NCI-H1694 (cell line): ENCODE measurements at regions not wholly inside any gene's neighbourhood (a gene's known extent, or its start where the extent isn't known, plus 50 kb on each side); places are given as distances from the start of the nearest gene placed in this dataset.

Experiments
- DNase-seq: peaks from one replicate; lab custom pipeline; 2025; lab: John Stamatoyannopoulos, UW

DNA sequence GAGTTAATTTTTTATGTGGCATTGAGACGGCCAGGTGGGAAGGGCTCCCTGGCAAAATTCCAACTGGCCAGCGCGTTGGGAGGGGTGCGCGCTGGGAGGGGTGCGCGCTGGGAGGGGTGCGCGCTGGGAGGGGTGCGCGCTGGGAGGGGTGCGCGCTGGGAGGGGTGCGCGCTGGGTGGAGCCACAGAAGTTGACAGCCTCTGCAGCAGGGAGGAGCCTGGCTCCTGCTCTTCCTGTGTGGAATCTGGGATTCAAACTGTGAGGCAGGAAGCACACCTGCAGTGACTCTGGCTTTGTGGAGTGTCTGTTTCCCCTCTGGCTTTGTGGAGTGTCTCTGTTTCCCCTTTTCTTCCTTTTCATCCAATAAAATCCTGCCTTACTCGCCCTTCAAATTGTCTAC, 147.9 kb upstream of the CBLN2 start:
- DNase-seq = no peak

DNA sequence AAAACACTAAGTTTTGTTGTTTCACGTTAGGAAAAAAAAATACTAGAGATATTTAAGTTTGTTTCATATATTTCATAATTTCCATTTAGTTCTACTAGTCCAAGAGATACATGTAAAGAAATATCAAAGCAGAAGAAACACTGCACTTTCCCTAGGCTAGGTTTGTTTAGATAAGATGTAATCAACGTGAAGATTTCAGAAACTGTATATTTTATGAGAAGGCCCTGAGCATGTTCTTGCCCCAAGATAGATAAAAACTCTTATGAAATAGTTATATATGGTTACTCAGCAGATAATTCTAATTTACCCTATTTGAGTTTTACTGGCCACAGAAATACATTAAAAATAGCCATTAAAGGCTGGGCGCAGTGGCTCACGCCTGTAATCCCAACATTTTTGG, 143.6 kb upstream of the CBLN2 start:
- no peak for DNase-seq

DNA sequence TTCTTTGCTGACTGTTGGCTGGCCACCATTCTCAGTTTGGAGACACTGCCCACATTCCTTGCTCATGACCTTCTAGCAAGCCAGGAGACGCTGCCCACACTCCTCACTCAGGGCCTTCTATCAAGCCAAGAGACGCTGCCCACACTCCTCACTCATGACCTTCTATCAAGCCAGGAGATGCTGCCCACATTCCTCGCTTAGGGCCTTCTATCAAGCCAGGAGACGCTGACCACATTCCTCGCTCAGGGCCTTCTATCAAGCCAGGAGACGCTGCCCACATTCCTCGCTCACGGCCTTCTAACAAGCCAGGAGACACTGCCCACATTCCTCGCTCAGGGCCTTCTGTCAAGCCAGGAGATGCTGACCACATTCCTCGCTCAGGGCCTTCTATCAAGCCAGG, 131.3 kb upstream of the CBLN2 start:
- DNase-seq = no peak

DNA sequence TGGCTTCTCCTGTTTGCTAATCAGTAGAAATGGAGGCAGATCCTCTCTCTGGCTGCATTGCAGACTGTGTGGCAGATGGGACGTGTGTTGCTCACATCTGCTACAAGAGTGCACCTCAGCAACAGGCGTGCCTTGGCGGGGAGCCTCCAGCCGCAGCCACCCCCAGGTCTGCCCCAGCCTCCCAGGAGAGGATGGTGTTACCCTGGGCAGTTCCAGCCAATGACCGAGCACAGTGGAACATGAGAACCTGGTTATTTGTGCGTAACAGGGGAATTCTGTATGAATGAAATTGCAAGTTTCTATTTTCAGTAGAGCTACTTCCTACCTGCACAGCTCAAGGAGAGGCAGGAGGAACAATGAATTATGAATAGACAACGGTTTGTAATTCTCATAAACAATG, 130.6 kb upstream of the CBLN2 start:
- peak; percentile 61 for DNase-seq

DNA sequence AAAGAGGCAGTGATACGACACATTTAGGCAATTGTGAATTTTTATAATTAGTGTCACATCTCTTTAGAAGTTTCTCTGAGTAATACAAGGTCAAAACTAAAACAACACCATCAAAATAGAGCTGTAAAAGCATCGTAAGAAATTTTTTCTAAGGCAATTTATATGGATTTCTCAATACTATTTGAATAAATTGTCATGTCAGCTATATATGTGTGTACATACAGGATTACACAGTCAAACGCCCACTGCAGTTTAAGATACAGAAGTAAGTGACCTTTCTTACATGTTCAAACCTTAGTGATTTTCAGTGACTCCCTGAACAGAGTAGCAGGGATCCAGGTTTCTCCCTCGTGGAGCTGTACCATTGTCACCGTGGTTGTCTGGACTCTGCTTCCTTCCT, 129.1 kb upstream of the CBLN2 start:
- no peak for DNase-seq

DNA sequence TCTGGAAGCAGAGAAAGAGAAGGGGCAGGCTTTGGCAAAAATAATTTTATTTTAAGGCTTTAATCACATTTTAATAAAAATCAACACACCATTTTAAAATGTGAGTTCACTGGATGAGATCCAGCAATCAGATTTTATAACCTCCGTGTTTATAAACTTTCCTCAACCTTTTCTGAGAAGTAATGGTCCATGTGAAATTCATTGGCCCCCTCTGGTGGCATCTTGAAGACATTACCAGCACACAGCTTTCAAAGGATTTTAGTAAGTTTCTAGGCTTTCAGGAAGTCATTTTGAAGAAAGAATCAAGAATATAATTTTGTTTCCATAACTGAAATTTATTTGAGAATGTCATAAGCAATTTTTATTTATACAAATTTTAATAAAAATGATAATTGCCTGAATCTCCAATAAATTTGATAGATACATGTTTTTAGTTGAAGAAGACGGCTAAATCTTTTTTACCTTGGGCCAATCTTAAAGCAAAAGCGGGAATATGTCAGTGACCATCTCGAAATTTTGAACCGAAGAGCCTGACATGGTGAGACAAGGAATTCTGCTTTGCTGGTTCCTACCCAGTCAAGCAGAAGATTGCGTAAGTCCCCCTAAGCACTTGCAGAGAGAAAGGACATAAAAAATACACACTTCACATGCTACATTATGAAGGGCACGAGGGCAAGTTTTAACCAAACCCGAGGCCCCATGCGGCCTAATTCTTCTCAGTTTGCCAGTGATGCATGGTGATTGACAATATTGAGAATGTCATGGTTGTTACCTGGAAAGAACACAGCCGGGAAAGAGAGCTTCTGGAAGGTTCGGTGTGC, 128.4 kb upstream of the CBLN2 start:
- DNase-seq = peak; percentile 12

DNA sequence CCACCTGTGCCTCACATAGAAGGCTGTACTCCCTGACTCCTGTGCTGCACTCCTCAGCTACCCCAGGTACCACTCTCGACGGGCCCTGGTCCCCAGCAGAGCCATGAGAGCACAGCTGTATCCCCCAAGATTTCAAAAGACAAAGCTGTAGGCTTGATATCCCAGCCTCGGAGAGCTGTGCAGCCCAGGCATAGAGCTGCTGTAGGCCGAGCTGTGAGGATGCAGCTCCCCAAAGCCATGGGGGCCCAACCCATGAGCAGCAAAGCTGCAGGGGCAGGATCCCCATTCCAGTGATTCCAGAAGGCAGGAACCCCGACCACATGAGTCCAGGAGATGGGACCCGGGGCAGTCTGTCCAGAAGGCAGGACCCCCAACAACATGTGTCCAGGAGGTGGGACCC, 123.8 kb upstream of the CBLN2 start:
- DNase-seq = no peak

DNA sequence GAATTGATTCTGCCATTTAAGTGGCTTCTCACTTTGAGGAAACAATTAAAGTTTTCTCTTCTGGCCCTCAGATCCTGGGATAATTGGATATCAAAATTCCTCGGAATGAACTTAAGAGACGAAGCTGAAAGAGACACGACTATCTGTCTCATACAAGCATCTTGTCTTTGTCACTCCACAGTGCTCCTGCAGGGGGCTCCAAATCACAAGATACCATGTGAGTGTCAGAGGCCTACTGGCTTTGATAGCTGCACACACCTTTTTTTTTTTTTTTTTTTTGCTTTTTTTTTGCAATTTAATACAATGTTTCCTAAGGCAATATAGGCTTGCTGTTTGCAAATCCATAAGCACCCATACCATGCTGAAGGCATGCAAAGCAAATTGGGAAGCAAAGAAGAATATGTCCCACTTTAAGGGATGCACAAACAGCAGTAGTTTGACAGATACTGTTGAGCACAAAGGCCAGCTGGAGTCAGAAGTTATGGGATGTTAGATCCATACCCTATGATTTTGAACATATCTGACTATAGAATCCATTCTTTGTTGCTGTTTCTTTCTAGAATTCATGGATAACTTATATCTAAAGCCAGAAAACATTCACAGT, 109.0 kb upstream of the CBLN2 start:
- peak; percentile 38 for DNase-seq

DNA sequence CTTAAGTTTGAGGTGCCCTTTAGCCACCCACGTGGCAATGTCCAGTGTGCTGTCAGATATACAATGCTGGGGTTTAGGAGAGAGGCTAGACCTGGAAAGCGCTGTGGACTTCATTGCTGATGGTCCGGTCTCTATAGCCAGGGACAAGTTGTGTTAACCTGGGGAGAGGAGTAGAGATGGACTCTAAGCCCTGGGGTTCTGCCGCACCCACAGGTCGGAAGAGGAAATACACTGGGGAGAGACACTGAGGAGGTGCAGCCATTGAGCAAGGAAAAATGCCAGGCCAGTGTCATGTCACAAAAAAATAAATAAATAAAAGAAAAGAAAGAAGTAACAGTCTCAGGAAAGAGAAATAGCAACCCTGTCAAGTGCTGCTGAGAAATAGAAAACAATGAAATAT, 106.9 kb upstream of the CBLN2 start:
- DNase-seq = no peak

DNA sequence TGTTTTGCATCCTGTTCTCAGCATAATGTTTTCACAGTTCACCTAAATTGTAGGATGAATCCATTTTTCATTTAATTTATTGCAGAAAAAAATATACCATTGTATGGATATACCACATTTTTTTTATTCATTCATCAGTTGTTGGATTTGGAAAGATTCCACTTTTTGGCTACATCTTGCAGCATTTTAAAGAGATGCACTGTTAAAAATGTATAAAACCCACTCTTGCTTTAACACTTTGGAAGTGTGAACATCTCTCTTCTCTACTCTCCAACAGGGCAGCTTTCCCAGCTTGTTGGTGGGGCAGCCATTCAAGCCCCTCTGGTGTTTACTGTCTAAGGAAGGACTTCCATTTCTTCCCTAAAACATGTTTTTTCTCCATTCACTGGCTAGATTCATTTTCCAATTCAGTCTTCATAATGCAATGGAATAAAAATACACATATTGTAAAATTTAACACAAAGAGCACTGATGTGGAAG, 104.4 kb upstream of the CBLN2 start:
- no peak for DNase-seq

DNA sequence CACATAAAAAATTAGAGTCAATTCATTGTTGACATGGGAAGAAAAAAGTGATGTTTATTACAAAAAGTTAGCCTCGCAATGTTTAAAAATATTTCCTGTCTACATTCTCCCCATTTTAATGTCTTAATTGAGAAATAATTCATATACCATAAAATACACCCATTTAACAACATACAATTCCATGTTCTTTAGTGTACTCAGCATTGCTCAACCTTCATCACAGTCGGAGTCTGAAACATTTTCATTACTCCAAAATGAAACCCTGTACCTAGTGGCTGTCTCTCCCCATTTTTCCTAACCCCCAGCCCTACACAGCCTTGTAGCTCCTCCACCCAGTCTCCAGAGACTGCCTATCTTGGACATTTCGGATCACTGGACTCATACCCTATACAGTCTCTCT, 103.9 kb upstream of the CBLN2 start:
- DNase-seq = no peak

DNA sequence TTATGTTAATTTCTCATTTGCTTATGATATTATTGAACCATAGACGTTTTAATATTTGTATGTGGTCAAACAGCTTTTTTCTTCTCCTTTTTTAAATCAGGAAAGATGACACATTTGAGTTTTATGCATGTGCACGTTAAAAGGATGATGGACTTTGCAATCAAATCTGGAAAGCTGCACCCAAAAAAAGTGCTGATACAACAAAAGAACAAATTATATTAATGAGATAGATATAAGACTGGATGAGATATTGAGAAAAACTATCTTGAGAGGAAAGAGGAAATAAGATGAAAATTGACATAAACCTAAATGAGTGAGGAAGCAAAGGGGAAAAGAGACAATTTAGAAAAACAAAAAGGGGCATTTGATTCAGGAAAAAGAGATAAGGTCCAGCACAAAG, 96.4 kb upstream of the CBLN2 start:
- DNase-seq = no peak

DNA sequence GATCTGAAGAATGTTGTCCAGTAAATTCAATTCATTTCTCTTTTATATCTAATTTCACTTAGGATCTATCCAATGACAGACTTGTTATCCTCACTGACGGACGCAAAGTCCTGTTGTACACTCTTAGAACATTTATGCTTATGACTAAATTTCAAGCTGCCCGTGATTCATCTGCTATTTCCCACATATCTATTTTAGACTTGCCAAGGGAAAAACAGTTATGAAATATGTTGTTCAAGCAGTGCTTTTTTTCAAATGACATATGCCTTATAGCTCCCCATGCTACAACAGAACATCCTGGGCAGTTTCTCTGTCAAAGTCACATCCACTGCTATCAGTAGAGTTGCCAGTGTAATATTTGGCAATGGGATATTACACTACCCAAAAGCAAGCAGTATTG, 94.2 kb upstream of the CBLN2 start:
- DNase-seq = no peak

DNA sequence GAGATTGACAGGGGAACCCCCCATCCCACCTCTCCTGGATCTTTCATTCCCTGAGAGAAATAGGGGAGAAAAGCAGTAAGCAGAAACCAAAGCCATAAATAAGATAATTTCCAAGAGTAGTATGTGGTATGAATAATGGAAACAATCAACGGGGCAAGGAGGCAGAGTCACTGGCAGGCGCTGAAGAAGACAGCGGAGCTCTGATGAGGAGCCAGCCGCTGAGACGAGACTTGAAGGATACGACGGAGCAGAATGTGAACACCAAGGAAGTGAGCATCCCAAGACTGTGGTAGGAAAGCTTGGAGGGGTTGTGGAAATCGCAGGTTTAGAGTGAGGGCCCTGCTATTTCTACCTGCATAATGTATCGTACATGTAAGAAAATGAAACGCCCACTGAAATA, 93.6 kb upstream of the CBLN2 start:
- no peak for DNase-seq

DNA sequence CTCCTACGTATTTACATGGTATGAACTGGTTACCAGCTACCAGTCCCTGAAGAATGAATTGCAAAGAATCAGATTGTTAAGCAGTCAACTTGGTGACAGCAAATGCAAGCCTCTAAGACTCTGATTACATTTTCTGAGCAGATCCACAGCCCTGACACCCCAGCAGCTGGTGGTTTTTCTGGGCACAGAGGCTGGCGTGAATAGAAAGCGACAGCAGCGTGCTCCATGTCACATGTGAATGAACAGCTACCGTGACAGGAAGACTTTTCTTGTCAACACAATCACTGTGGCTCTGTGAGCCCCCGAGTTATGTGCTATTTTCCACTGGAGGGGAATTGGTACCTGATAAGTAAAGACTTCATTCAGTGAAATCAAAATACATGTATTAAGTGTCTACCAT, 93.2 kb upstream of the CBLN2 start:
- DNase-seq = no peak

DNA sequence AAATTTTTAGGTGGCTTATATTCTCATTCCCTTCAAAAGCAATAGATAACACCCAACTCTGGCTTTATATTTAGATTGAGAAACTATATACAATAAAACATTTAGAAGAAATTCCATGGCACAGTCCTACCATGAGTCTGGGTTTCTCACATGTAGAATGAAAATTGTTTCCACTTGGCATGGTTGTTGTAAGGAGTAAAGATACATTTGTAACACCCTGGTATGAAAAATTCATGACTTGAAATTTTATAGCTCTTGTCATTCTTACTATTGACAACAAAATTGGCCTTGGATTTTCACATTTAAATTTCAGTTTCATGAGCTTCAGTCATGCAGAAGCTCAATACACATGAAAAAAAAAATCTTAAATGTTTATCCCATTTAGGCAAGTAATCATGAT, 92.5 kb upstream of the CBLN2 start:
- no peak for DNase-seq

DNA sequence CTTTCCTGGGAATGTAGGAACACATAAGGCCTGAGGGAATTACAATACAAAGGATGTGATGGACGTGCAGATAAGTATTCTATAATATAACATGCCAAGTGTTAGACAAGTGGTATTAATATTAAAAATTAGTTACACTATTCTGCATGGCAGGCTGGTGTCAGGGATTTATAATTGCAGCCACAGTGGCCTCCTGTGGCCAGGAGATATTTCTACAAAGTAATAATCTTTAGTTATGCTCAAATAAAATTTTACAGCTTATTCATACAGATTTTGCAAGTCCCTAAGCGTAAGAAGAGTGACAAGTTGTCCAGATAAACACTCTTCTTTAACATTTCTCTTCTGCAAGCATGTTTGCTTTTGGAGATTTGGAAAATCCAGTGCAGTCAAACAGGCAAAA, 90.4 kb upstream of the CBLN2 start:
- no peak for DNase-seq

DNA sequence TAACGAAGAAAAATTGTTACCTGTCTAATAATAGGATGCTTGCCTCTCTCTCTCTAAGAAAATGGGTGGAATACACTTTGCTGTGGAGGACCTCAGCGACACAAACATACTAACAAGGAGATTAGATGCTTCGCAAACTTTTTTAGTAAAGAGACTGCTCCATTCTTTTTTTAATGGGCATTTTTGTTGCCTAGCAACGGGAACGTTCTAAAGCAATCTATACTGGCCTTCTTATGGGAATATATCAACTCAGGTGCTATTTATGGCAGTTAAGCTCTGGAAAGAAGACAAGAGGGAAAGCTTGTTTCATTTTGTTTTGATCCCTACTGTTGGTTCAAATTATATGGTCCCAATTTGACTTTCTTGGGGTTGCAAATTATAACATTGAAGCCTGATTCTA, 86.8 kb upstream of the CBLN2 start:
- DNase-seq = no peak

DNA sequence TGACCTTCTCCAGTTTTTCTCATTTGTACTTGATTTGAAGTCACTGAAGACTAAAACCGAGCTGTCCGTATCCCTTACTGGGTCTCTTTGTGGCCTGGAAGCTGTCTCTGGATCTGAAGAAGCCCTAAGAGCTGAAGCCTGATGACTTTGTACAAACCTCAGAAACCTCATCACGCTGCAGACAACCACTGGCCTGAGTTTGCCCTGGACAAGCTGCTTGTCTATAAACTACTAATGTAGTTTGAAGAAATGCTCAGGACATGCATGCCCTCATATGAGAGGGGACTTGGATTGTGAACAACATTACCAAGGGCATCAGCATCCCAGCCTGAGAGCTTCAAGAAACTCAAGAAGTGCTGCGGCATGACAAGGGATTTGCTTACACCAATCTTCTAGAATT, 79.3 kb upstream of the CBLN2 start:
- DNase-seq = no peak

DNA sequence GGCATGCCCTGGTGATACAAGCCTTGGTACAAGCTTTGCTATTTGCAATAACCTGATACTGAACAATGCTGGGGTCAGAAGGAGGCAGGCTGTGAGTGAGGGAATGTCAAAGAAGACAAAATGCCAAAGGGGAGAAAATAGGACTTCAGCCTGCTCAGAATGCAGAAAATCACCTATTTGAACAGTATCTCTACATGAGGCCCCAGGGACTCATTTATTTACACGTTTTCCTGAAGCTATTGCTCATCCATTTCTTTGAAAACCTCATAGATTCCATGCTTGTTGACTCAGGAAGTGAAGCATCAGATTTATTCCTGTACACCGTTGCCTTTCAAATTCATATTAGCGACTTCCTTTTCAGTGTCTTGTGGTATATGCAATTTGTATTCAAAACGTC, 69.4 kb upstream of the CBLN2 start:
- DNase-seq = no peak

DNA sequence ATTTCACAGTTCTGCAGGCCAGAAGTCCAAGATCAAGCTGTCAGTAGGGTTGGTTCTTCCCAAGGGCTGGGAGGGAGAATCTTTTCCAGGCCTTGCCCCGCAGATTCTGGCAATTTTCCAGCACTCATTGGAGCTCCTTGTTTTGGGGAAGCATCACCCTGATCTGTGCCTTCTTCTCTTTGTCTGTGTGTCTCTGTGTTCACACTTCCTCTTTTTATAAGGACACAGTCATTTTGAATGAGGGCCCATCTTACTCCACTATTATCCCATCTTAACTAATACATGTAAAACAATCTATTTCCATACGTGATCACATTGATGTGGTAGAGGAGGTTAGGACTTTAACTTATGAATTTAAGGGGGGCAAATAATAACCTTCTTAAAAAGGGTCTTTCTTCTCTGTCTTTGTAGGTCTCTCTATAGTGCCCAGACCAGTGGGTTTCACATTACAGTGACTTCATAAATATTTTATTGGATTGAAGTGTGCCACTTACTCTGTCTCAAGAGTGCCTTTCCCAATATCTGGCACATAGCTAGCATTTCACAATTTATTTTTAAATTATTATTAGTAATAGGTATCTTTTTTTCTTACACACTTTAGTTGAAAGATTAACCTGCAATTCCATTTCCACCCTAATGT, 68.9 kb upstream of the CBLN2 start:
- DNase-seq = no peak

DNA sequence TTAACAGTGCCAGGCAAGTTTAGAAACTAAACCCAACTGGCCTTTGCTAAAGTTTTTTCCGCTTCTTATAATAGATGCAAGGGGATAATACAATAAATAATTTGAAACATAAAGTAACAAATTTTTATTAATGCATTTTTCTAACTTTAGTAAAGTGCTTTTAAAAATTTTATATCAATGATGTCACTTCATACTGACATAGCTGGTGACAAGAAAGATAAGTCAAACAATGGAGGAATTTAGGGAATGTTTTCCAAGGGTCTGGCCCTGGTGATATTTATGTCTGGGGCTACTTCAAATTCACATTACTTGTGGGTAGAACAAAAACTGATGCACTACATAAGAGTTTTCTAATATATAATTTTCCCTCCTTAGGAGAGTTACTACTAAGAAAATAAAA, 61.2 kb upstream of the CBLN2 start:
- no peak for DNase-seq

DNA sequence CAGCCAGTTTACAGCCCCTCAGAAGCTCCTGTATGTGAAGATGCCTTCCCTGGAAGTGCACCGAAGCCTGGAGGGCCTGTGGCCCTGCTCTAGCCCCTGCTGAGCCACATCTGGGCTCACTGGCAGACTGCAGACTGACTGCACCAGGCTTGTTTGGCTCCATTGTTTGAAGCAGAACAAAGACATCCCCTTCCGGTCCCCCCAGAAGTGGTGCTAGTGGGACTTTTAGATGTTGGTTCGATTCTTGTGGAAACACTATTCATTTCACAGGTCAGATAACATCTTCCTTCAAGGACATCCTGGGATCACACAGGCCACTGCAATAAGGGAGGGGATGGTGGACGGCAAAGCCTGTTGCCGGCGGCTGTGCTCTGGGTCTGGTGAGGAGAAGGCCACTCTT, 57.8 kb upstream of the CBLN2 start:
- no peak for DNase-seq

DNA sequence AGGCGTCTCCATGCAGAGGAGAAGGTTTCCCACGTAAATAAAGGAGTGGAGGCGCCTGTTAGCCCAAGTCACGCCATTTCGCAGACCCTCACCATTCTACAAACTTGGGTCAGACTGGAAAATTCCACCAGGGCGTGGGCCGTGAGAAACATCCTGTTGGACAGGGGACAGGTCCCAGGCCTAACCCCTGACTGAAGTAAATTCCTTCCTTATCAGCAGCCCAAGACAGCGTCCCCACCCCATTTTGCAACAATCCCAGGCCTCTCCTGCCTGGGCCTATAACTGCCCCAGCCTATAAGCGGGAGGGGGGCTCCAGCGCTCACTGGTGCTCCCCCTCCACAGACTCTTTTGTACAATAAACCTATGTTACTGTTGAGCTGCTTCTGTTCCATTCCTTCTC, 57.3 kb upstream of the CBLN2 start:
- no peak for DNase-seq
